Aorta (tissue), 5 donors: ENCODE measurements at regions not wholly inside any gene's neighbourhood (a gene's known extent, or its start where the extent isn't known, plus 50 kb on each side); places are given as distances from the start of the nearest gene placed in this dataset.

Experiments used
- ATAC-seq: fragments of 200-7000 bp; cut with Tn5 transposase; one replicate; pipeline ENCODE4 v1.9.1; 2022; ENCODE audit warnings: moderate library complexity; ENCODE audit not compliant: low FRiP score
- DNase-seq, 2 donors: peaks; one replicate each; pipeline ENCODE4 v3.0.0-alpha.2; 2020
- H3K27ac ChIP-seq, 2 donors: one replicate each; pipeline ENCODE4 v1.5.1; 2013; ENCODE audit warnings: low read length in 2 of 2, mild to moderate bottlenecking in 2 of 2, moderate library complexity in 2 of 2, control low read depth in 1 of 2, inconsistent platforms in 1 of 2, low read depth in 1 of 2
- H3K27me3 ChIP-seq, 2 donors: one replicate each; pipeline ENCODE4 v1.6.1; 2013; ENCODE audit warnings: control low read depth in 1 of 2, low read length in 1 of 2, mild to moderate bottlenecking in 1 of 2, moderate library complexity in 1 of 2; ENCODE audit not compliant: insufficient read depth in 2 of 2, control insufficient read depth in 1 of 2
- H3K36me3 ChIP-seq, 2 donors: one replicate each; pipeline ENCODE4 v1.6.1; 2013; ENCODE audit warnings: control low read depth in 1 of 2, low read length in 1 of 2, mild to moderate bottlenecking in 1 of 2; ENCODE audit not compliant: insufficient read depth in 2 of 2, control insufficient read depth in 1 of 2
- H3K4me1 ChIP-seq, 2 donors: one replicate each; pipeline ENCODE4 v1.6.1; 2013; ENCODE audit warnings: low read length in 2 of 2, control low read depth in 1 of 2, mild to moderate bottlenecking in 1 of 2, moderate library complexity in 1 of 2; ENCODE audit not compliant: insufficient read depth in 2 of 2, control insufficient read depth in 1 of 2
- H3K4me3 ChIP-seq, 2 donors: one replicate each; pipeline ENCODE4 v1.5.1; 2013; ENCODE audit warnings: low read length in 2 of 2, control low read depth in 1 of 2, mild to moderate bottlenecking in 1 of 2
- H3K9me3 ChIP-seq: one replicate; pipeline ENCODE4 v1.6.1; 2013; ENCODE audit warnings: mild to moderate bottlenecking, low read length; ENCODE audit not compliant: control insufficient read depth
- WGBS, 2 donors: extraction: QIAGEN DNeasy Blood & Tissue Kit; methylation state at CpG; one replicate each; pipeline ENCODE4 v1.1.7; 2013; 5-methylcytosine and 5-hydroxymethylcytosine counted together
- intact Hi-C, 2 donors: fragments of 100-400 bp; cut with DNase I; formaldehyde crosslinking; loops; one replicate each; pipeline versions ENCODE4 v1.14.2 to v1.15.0; 2022
- donor health status: healthy with polysubstance abuse.
- donor health status: Bipolar disorder and iron deficiency.
- donor health status: DM: no; HTN: no; CAD: no.
- donor health status: DM: no; HTN: no; CAD: no.
- donor health status: DM: yes; HTN: yes; CAD: no.

DNA sequence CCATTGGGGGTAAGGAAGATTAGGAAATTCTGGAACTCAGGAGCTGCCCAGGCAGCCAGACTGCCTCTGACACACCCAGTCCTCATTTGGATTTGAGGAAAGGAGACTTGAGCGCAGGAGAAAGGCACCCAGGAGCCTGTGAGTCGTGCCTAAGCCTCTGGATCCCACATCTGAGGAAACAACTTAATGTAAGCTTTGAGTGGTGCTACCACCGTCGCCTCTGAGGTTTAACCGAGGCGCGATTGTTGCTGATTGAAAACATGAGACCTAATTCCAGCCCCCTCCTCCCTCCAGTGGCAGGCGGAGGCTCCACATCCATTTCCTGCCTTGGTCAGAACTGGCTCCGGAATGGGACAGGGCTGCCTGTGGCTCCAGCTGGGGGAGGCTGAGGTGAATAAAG lies 176.7 kb upstream of the PKDCC start:
- Histone ChIP-seq H3K27ac (no peak overlapping the region), H3K36me3 (no peaks in the 10 kb centered on the region), H3K27me3 (no peaks in the 10 kb centered on the region), H3K9me3 (no peaks in the 10 kb centered on the region), H3K4me3 (no peak overlapping the region), H3K4me1 (no peaks in the 10 kb centered on the region)
- ATAC-seq = peak; percentile 48
- intact Hi-C loops = loop anchor here (2.0 to 5.0 kb wide), 2 partner anchors 96 to 216 kb away; no protein-coding TSS in a partner anchor
- 39 to 45% methylated on average over 9 of the region's 9 CpGs for WGBS, 2 donors
- DNase-seq = peak in 1 of 2 donors; percentile 80

DNA sequence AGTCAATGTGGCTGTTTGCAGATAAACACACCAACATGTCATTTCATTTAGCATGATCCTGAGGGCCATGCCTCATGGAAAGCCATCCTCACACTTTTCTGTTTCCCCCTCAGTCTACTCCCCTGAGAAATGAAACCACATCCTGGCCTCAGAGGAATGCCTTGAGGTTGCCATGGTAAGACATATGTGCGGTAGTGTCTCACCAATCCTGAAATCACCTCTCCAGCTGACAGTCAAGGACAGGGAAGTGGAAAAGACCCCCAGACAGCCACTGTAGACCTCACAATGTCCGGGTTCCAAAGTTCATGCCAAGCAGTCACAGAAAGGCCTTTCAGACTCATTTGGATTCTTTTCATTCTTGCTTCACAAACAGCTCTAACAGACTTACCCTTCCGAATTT lies 175.2 kb upstream of the PKDCC start:
- Histone ChIP-seq H3K4me1 (no peaks in the 10 kb centered on the region), H3K36me3 (no peaks in the 10 kb centered on the region), H3K27ac (no peak overlapping the region), H3K9me3 (no peaks in the 10 kb centered on the region), H3K4me3 (no peak overlapping the region), H3K27me3 (no peaks in the 10 kb centered on the region)
- DNase-seq (no peak), ATAC-seq (no peak)
- WGBS, 2 donors = 38 to 51% methylated on average over 3 of the region's 3 CpGs
- intact Hi-C loops = loop anchor here in 1 of 2 donors (5.0 kb wide), 1 partner anchor 95 kb away; no protein-coding TSS in a partner anchor

DNA sequence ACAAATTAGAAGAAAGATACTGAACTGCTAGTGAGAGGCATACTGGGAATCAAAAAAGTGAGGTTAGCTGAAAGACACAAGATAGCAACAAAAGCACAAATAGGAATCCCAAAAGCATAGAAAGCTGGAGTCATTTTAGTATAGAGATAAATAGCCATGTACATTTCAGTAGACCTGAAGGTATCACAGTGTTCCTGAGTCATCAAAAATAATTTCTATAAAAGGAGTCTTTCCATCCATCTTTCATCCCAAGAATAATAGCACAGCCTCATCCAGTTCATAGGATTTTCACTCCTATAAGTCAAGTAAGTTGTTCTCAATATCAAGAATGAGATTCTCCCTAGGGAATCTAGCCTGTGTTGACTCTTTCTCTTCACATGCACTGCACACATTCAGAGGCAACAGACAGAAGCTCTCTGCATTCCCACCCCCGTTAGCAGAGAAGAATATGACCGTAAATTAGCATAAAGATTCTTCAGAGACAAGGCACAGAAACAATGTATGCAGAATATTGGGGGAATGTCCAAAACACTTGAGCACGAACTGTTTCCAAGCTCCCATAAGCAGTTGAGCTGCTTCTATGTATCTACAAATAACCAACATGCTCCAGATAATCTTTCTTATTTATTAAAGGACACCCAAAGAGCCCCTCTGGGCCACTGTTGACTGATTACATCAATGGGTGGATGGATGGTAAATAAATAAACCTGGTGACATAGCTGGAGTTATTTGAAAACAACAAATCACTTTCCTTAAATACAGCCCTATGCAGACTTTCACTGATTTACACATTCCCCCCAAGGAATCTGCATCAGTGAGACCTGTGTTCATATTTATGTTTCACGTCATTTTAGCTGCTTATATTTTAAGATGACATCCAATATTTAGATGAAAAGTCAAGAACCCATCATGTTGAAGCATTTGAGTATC lies 174.5 kb upstream of the PKDCC start:
- Histone ChIP-seq H3K27me3 (no peaks in the 10 kb centered on the region), H3K4me3 (no peak overlapping the region), H3K27ac (no peak overlapping the region), H3K4me1 (no peaks in the 10 kb centered on the region), H3K9me3 (no peaks in the 10 kb centered on the region), H3K36me3 (no peaks in the 10 kb centered on the region)
- 70 to 73% methylated on average over 4 of the region's 4 CpGs for WGBS, 2 donors
- intact Hi-C loops = loop anchor here in 1 of 2 donors (5.0 kb wide), 1 partner anchor 94 kb away; no protein-coding TSS in a partner anchor
- ATAC-seq (no peak), DNase-seq (no peak)

DNA sequence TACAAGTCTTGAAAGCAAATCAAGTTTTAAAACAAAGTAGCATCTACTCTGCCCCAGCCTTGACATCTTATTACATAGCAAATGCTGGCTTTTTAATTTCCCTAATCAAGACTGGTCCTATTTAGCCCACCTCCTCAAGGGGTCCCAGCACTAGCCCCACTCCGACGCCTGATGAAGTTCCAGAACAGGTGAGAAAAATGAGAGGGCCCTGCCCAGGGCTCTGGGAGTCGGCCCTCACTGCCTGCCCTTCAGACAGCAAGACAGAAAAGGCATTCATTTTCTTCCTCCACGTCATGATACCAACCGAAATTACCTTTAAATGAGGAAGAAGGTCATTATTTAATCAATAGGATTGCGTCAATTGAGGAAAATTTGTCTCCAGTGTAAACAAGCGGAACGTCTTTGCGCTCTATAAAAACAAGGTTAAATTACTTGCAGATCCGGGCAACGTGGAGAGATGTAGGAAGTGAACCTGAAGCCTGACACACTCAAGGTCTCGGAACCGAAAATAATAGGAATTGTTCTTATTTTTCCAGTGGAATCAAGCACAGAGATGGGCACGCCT lies 170.6 kb upstream of the PKDCC start:
- ATAC-seq = no peak
- intact Hi-C loops = no loop called here
- WGBS, 2 donors = 91 to 94% methylated on average over 14 of the region's 14 CpGs

DNA sequence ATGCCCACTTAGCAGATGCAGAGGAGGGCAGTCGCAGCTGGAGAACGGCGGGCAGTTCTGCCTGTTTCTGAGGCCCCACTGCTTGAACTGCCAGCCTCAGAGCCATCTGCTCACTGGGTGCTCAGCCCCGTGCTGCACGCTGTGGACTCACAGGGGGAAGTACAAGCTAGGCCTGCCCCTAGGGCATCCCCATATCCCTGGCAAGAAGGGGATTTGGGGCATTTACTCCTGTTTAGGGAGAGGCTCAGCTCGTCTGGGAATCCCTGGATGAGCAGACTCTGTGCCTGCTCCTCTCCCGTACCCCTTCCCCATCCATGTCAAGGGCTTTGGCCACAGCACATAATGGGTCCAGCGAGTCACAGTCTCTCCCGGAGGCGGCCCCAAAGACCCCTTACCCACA lies 169.8 kb upstream of the PKDCC start:
- Histone ChIP-seq H3K9me3 (no peaks in the 10 kb centered on the region), H3K27ac (no peak overlapping the region), H3K4me1 (no peaks in the 10 kb centered on the region), H3K4me3 (no peak overlapping the region), H3K36me3 (no peaks in the 10 kb centered on the region), H3K27me3 (no peaks in the 10 kb centered on the region)
- DNase-seq (no peak), ATAC-seq (no peak)
- 94 to 96% methylated on average over 10 of the region's 10 CpGs for WGBS, 2 donors
- intact Hi-C loops = no loop called here

More for the DNA sequence above, 170.6 kb upstream of the PKDCC start:
- Histone ChIP-seq H3K36me3 (no peaks in the 10 kb centered on the region), H3K27me3 (no peaks in the 10 kb centered on the region), H3K4me3 (no peak overlapping the region), H3K27ac (no peak overlapping the region), H3K4me1 (no peaks in the 10 kb centered on the region), H3K9me3 (no peaks in the 10 kb centered on the region)
- no peak for DNase-seq

DNA sequence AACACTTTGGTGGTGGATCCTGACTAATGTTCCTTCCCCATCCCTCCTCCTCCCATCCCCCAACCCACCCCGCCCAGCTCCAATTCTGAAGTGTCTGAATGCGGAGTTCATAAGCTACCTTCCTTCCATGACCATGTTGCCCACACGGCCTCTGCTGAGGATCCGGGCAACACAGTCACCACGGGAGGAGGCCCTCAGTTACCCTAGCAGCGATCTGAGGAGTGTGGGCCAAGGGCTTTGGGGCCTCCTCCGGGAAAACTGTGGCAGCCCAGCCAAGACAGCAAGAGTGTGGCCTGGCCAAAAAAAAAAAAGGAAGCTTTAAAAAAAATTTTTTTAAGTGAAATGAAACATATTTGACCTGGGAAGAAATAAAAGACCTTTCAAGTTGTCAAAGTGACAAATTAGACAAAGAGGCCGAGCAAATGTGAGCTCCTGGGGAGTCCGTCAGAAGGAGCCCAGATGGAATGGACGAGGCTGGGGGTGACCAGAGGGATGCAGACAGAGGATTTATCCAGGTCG lies 169.0 kb upstream of the PKDCC start:
- ATAC-seq (peak; percentile 66), DNase-seq (peak in 1 of 2 donors; percentile 63)
- Histone ChIP-seq H3K4me3 (no peak overlapping the region), H3K27me3 (no peaks in the 10 kb centered on the region), H3K9me3 (no peaks in the 10 kb centered on the region), H3K36me3 (no peaks in the 10 kb centered on the region), H3K4me1 (no peaks in the 10 kb centered on the region), H3K27ac (no peak overlapping the region)
- intact Hi-C loops = no loop called here
- 37% methylated on average over 11 of the region's 11 CpGs for WGBS, 2 donors

DNA sequence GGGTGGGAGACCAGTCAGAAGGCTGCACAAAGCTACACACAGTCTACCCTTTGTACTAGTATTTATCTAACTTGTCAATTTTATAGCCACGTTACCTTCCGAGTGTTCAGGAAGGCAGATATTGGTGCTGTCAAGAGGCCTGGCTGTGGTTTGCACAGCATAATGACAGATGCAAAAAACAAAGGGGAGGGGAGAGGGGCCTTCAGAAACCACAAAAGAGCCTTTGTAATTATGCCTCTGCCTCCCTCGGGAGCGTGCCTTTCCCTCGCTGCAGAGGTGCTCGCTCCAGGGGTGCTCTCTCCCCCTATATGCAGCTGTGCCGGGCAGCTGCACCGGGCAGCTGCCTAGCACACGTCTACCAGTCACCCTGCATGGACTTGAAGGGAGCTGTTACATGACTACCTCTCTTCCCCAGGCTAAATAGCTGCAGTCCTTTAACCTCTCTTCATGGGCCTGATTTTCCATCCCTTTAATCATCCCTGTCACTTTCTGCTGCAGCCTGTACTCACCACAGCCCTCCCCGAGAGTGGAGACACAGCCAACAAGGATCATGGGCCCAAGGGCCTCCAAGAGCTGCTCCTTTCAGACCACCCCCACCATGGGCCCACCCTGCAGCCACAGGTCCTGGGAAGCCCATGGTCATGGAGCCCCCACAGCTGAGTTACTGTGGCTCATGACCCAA lies 168.4 kb upstream of the PKDCC start:
- intact Hi-C loops = no loop called here
- Histone ChIP-seq H3K27ac (no peak overlapping the region), H3K9me3 (no peaks in the 10 kb centered on the region), H3K27me3 (no peaks in the 10 kb centered on the region), H3K36me3 (no peaks in the 10 kb centered on the region), H3K4me1 (no peaks in the 10 kb centered on the region), H3K4me3 (no peak overlapping the region)
- 51 to 55% methylated on average over 10 of the region's 10 CpGs for WGBS, 2 donors
- DNase-seq = no peak
- peak; percentile 47 for ATAC-seq

DNA sequence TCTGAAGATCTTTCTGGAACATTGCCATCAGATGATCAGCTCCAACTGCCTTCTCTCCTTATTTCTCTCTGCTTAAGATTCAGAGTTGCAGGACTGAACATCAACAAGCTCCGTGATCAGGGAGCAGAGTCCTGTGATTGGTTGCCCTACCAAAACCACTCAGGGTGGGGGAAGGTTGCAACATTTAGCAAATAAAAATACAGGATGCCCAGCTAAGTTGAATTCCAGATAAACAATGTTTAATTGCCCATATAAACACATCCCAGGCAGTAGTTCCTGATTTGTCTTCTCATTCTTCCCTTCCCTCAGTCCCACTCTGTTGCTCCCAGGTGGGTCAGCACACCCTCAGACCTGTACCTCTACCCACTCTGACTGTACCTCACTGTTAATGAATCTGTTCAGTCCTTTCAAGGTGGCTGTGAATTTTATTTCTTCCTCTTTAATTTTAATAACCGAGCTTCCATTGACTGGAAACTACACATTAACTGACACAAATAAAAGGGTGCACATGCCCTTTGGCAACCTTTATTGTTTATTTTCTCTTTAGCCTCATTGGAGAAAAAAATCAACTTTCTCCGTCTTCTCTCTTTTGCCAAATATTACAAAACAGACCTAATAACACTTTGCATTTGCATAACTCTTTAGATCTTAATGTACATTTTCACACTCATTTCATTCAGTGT lies 167.1 kb upstream of the PKDCC start:
- DNase-seq = no peak

More for the DNA sequence above, 167.1 kb upstream of the PKDCC start:
- no peak overlapping the region for H3K27ac ChIP-seq
- H3K36me3 ChIP-seq = no peaks in the 10 kb centered on the region
- no peaks in the 10 kb centered on the region for H3K27me3 ChIP-seq
- no peak overlapping the region for H3K4me3 ChIP-seq
- H3K4me1 ChIP-seq = no peaks in the 10 kb centered on the region
- WGBS, 2 donors = 93% methylated on average over 3 of the region's 3 CpGs
- intact Hi-C loops = no loop called here
- no peaks in the 10 kb centered on the region for H3K9me3 ChIP-seq
- no peak for ATAC-seq
